Activated CD8-positive, alpha-beta memory T cell treated with anti-CD3 and anti-CD28 coated beads for 36 hours (primary cell): ENCODE measurements at regions not wholly inside any gene's neighbourhood (a gene's known extent, or its start where the extent isn't known, plus 50 kb on each side); places are given as distances from the start of the nearest gene placed in this dataset.
"Not testable (repeated sequence)": the region's sequence is repeated elsewhere in the genome, so short reads cannot be mapped to it uniquely, and the experiment has no call there.

ENCODE experiments used
- CTCF ChIA-PET: fragments of 350-600 bp; sonication (Branson Sonifier 250); formaldehyde crosslinking; loops from one replicate; lab custom pipeline; 2021; ENCODE audit warnings: antibody characterized with exemption; lab: Charles Lee
- POLR2A ChIA-PET: fragments of 350-600 bp; sonication (Branson Sonifier 250); formaldehyde crosslinking; loops from one replicate; lab custom pipeline; 2021; ENCODE audit warnings: antibody characterized with exemption; lab: Charles Lee

GRCh38 chr3:118127992-118128391, 906.7 kb downstream of the IGSF11 start:
- POLR2A ChIA-PET: no interaction called here
- CTCF ChIA-PET: no interaction called here

DNA sequence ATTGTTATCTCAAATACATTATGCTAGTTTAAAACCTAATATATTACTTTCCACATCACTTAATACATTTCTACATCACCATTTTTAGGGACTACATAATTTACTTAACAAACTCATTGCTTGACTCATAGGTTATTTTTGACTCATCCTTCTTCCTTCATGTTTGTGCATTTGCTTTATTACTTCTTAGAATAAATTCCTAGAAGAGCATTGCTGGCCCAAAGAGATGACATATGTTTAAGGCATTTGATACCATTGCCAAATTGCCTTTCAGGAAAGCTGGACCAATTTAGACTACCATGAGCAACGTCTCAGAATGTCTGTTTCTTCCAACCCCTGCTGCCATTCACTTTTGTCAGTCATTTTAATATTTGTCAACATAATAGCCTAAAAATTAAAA, 905.8 kb downstream of the IGSF11 start:
- POLR2A ChIA-PET: no interaction called here
- CTCF ChIA-PET: no interaction called here

GRCh38 chr3:118137778-118138177, 896.9 kb downstream of the IGSF11 start:
- POLR2A ChIA-PET: no interaction called here
- CTCF ChIA-PET: no interaction called here

GRCh38 chr3:118144919-118145318, 889.7 kb downstream of the IGSF11 start:
- ChIA-PET POLR2A (no interaction called here), CTCF (no interaction called here)

DNA sequence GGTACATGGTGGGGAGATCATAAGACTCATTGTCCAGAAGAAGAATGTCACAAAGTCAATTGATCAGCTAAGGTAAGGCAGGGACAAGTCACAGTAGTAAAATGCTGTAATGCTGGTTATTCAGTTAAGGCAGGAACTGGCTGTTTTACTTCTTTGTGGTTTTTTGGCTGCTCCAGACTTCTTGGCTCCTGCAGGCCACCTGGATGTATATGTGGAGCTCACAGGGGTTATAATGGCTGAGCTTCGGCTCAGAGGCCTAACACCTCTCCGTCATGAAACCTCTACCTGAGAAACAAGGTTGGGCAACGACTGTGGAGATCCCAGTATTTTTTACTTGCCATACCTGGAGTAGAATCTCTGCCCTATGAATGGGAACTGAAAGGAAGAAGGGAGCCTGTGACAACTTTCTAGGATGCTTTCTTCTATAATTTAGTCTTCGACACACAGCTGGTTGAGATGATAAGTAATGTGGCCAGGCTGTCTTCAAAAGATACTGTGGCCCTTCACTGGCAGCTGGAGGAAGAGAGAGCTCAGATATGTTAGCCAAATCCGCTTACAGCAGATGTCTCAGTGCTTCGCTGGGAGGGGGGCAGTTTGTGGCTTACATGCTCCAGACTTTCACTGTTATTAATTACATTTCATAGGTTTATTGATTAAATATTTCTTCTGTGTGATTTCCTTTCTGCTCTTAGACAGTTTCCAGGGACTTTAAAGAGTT, 887.8 kb downstream of the IGSF11 start:
- CTCF ChIA-PET: no interaction called here
- POLR2A ChIA-PET: no interaction called here

DNA sequence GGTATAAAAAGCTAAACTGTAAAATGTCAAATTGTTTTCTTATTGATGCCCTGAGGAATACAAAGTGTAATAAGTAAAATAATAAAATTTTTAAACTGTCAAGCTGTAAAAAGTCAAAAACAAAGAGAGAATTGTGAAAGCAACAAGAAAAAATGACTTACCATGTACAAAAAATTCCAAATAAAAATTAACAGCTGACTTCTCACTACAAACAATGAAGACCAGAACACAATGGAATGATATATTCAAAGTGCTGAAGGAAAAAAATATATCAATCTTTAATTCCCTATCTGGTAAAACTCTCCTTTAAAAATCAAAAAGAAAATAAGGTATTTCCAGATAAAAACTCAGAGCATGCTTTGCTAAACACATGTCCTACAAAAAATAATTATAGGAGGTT, 883.5 kb downstream of the IGSF11 start:
- ChIA-PET CTCF (no interaction called here), POLR2A (no interaction called here)

GRCh38 chr3:118162627-118163588, 871.7 kb downstream of the IGSF11 start:
- POLR2A ChIA-PET, CTCF ChIA-PET: not testable (repeated sequence)

DNA sequence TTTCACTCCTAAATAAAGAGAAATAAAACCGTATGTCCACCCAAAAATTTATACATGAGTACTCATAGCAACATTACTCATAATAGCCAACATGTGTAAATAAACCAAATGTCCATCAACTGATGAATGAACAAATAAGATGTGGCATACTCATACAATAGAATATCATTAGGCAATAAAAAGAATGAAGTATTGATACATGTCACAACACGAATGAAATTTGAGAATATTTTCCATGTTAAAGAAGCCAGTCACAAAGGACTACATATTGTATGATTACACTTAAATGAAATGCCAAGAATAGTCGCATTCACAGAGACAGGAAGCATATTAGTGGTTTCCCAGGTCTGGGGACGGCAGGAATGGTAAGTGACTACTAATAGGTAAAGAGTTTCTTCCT, 869.2 kb downstream of the IGSF11 start:
- CTCF ChIA-PET: no interaction called here
- POLR2A ChIA-PET: no interaction called here

DNA sequence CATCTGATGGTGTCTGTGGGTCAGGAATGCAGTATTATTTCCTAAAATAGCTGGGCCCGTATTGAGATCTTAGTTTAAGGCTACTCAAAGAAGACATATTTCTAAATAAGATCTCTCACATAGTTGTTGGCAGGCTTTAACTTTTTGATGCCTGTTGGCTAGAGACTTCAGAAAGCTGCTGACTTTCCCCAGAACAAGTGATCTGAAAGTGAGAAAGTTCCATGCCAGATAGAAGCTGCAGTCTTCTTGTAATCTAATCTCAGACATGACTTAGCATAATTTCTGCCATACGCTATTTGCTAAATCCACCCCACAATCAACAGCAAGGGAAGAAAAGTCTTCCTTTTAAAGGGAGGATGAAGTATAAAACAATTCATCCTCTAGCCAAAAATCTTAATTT, 867.1 kb downstream of the IGSF11 start:
- ChIA-PET POLR2A (no interaction called here), CTCF (no interaction called here)

DNA sequence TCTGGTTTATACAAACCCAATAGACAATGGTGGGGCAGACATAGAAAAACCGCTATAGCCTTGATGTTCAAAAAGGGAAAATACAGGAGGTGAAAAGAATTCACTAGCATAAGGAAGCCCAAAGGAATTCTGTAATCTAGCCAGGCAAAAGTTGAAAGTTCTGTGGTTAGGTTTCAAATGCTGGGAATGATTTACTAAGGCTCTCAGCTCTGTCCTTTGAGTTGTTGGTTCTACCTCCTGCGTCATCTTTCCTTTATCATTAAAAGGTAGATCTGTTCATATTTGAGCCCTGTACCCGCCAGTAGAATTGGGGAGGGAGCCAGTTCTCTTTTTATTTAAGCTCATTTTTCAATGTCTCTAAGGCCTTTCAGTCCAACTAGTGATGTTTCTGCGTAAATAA, 866.5 kb downstream of the IGSF11 start:
- POLR2A ChIA-PET: no interaction called here
- CTCF ChIA-PET: no interaction called here

- ChIA-PET POLR2A (no interaction called here), CTCF (no interaction called here)
Measured at GRCh38 chr3:118171236-118171852, 863.3 kb downstream of the IGSF11 start.

GRCh38 chr3:118180853-118181252, 853.8 kb downstream of the IGSF11 start:
- ChIA-PET CTCF (no interaction called here), POLR2A (no interaction called here)

GRCh38 chr3:118181274-118181673, 853.4 kb downstream of the IGSF11 start:
- POLR2A ChIA-PET: no interaction called here

DNA sequence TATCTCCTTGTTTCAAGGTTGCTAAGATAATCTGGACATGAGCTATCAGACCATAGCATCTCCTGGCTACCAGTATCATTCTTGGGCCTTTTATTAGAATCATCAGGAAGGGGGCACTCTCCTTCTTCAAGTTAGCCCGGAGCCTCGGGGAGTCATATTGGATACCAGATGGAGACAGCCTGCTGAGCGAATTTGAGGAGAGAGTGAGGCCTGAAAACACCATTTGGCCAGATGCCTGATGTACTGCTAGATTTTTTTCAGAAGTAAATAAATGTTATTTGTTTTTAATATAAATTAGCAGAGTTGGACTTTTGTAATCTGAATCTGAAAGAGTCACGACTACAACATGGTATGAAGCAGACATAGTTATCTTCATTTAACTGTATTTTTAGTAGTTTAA, 848.6 kb downstream of the IGSF11 start:
- CTCF ChIA-PET: no interaction called here
- POLR2A ChIA-PET: no interaction called here

More at GRCh38 chr3:118181274-118181673, 853.4 kb downstream of the IGSF11 start:
- CTCF ChIA-PET: no interaction called here

DNA sequence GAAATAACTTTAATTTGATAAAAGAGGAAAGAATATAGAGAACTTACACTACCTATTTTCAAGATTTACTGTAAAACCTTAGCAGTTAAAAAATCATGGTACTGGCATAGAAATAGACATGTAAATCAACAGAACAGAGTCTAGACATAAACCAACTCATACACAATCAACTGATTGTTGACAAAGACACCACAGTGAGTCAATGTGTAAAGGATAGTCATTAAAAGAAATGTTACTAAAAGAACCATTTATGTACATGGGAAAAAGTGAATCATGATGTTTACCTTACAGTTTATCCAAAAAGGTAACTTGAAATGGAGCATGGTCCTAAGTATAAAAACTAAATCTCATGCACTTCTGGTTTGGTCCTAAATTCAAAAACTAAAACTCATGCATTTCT, 847.4 kb downstream of the IGSF11 start:
- ChIA-PET POLR2A (no interaction called here), CTCF (no interaction called here)

GRCh38 chr3:118196183-118196582, 838.5 kb downstream of the IGSF11 start:
- ChIA-PET POLR2A (no interaction called here), CTCF (no interaction called here)

GRCh38 chr3:118199044-118199443, 835.6 kb downstream of the IGSF11 start:
- CTCF ChIA-PET: no interaction called here
- POLR2A ChIA-PET: no interaction called here

GRCh38 chr3:118204052-118204656, 830.5 kb downstream of the IGSF11 start:
- ChIA-PET CTCF (no interaction called here), POLR2A (no interaction called here)

- POLR2A ChIA-PET: no interaction called here
- CTCF ChIA-PET: no interaction called here
Measured at GRCh38 chr3:118207271-118207670, 827.4 kb downstream of the IGSF11 start.

- CTCF ChIA-PET: no interaction called here
Measured at GRCh38 chr3:118208642-118209041, 826.0 kb downstream of the IGSF11 start.

More at GRCh38 chr3:118208642-118209041, 826.0 kb downstream of the IGSF11 start:
- POLR2A ChIA-PET: no interaction called here
